ENCODE measurements at regions not wholly inside any gene's neighbourhood (a gene's known extent, or its start where the extent isn't known, plus 50 kb on each side); places are given as distances from the start of the nearest gene placed in this dataset.

GRCh38 chr7:125830743-125831142 is 901.1 kb upstream of the POT1 start:
- TF ChIP-seq CTCF (IDR thresholded peaks at IDR 0.05; ENCODE audit: low read length) (no peak), EZH2 (IDR thresholded peaks at IDR 0.05; ENCODE audit: borderline replicate concordance, low read length) (no peak)

Measured in OCI-LY1 (cell line).